Type B pancreatic cell (in vitro differentiated cells): ENCODE measurements at regions not wholly inside any gene's neighbourhood (a gene's known extent, or its start where the extent isn't known, plus 50 kb on each side); places are given as distances from the start of the nearest gene placed in this dataset.

ENCODE experiments used
- DNase-seq: peaks from one replicate; pipeline ENCODE4 v3.0.0; 2021; ENCODE audit warnings: mixed read lengths; ENCODE audit not compliant: unreplicated experiment; ENCODE audit errors: extremely low spot score
- H3K27ac Mint-ChIP-seq: 2 replicates; pipeline ENCODE4 v1.8.0; 2021; ENCODE audit warnings: mild to moderate bottlenecking, mixed read lengths
- H3K27me3 Mint-ChIP-seq: 2 replicates; pipeline ENCODE4 v1.8.0; 2021; ENCODE audit warnings: mixed read lengths
- H3K36me3 Mint-ChIP-seq: 2 replicates; pipeline ENCODE4 v1.8.0; 2021; ENCODE audit warnings: mixed read lengths
- H3K4me1 Mint-ChIP-seq: one replicate; pipeline ENCODE4 v1.8.0; 2021; ENCODE audit warnings: mixed read lengths; ENCODE audit not compliant: unreplicated experiment
- H3K4me3 Mint-ChIP-seq: 2 replicates; pipeline ENCODE4 v1.8.0; 2021; ENCODE audit warnings: mild to moderate bottlenecking, mixed read lengths
- H3K9me3 Mint-ChIP-seq: 2 replicates; pipeline ENCODE4 v1.8.0; 2021; ENCODE audit warnings: mixed read lengths
- CTCF ChIP-seq: fragments of 200-600 bp; sonication (generic); conservative IDR thresholded peaks from 2 replicates; pipeline ENCODE4 v1.5.0; 2021; ENCODE audit warnings: antibody characterized with exemption, mild to moderate bottlenecking

DNA sequence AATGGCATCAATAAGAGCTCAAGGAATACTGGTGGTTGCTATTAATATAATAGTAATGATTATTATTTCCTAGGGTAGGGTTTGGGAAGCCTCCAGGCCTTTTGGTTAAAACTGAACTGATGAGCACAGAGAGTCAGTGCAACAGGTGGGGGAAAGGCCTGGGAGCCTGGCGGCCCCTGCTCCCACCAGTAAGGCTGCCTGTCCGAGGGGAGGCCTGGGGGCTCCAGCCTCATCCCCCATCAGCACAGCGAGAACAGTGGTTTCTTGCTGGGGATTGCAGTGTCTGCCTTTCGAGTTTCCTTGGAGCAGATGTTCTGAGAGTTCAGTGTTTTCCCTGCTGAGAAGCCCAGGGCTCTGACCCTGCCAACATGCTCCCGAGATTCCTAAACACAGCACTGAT lies 340.4 kb downstream of the CDH26 start:
- no peaks in the 10 kb centered on the region for H3K9me3 Mint-ChIP-seq

DNA sequence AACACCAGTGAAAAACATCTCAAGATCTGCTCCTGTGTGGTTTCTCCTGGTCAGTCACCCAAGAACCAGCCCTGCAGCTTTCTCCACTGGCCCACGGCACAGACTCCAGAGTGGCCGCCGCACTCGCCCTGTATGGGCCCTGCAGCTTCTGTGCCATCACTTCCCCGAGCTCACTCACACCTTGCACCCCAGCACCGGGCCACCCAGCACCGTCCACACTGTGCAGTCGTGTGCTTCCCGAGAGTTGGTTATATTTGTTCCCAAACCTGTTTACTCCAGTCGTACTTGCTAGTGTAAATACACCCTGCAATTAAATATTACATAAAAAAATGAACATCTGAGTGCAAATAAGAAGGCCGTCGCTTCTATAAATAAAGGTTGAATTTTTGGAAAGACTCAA lies 341.7 kb downstream of the CDH26 start:
- Mint-ChIP-seq H3K4me1 (peaks cover 7% of the 10 kb centered on the region), H3K27ac (no peak overlapping the region), H3K36me3 (no peaks in the 10 kb centered on the region), H3K4me3 (no peak overlapping the region), H3K27me3 (no peaks in the 10 kb centered on the region), H3K9me3 (no peaks in the 10 kb centered on the region)
- no peak for DNase-seq
- TF ChIP-seq CTCF: no peak

More for the DNA sequence above, 340.4 kb downstream of the CDH26 start:
- H3K36me3 Mint-ChIP-seq: no peaks in the 10 kb centered on the region
- DNase-seq: no peak
- no peak for TF ChIP-seq CTCF
- no peak overlapping the region for H3K27ac Mint-ChIP-seq
- no peaks in the 10 kb centered on the region for H3K27me3 Mint-ChIP-seq
- H3K4me3 Mint-ChIP-seq: no peak overlapping the region
- H3K4me1 Mint-ChIP-seq: peaks cover 7% of the 10 kb centered on the region

- no peaks in the 10 kb centered on the region for H3K36me3 Mint-ChIP-seq
These were observed 342.2 kb downstream of the CDH26 start for GRCh38 chr20:60300374-60300773.

GRCh38 chr20:60302875-60303274 lies 344.7 kb downstream of the CDH26 start:
- Mint-ChIP-seq H3K4me1 (peaks cover 12% of the 10 kb centered on the region), H3K27ac (no peak overlapping the region), H3K4me3 (no peak overlapping the region), H3K36me3 (no peaks in the 10 kb centered on the region), H3K9me3 (no peaks in the 10 kb centered on the region), H3K27me3 (no peaks in the 10 kb centered on the region)
- DNase-seq: no peak
- TF ChIP-seq CTCF: no peak

More at GRCh38 chr20:60300374-60300773, 342.2 kb downstream of the CDH26 start:
- Mint-ChIP-seq H3K4me1 (peaks cover 7% of the 10 kb centered on the region), H3K27me3 (no peaks in the 10 kb centered on the region), H3K9me3 (no peaks in the 10 kb centered on the region), H3K27ac (no peak overlapping the region), H3K4me3 (no peak overlapping the region)
- no peak for TF ChIP-seq CTCF
- no peak for DNase-seq

DNA sequence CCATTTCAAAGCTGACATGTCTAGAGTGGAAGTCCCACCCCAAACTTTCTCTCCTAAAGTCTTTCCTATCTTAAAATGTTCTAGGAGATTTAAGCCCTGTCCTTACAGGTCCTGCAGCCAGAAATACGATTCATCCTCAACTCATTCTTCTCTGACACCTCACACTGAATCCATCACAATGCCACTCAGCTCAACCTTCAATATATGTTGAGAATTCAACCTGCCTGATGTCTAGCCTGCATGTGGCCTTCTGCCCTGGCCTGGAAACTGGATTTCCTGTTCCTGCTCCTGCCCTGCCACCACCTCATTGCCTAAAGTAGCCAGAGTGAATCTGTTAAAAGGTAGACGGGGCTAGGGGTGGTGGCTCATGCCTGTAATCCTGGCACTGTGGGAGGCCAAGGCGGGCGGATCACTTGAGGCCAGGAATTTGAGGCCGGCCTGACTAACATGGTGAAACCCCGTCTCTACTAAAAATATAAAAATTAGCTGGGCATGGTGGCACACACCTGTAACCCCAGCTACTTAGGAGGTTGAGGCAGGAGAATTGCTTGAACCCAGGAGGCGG lies 345.9 kb downstream of the CDH26 start:
- no peak overlapping the region for H3K27ac Mint-ChIP-seq
- no peak for TF ChIP-seq CTCF
- H3K27me3 Mint-ChIP-seq: peaks cover 4% of the 10 kb centered on the region
- no peak overlapping the region for H3K4me3 Mint-ChIP-seq
- H3K9me3 Mint-ChIP-seq: no peaks in the 10 kb centered on the region
- H3K36me3 Mint-ChIP-seq: no peaks in the 10 kb centered on the region
- no peak for DNase-seq
- H3K4me1 Mint-ChIP-seq: peaks cover 7% of the 10 kb centered on the region

- no peak for TF ChIP-seq CTCF
- Mint-ChIP-seq H3K4me1 (peaks cover 7% of the 10 kb centered on the region), H3K4me3 (no peak overlapping the region), H3K27me3 (peaks cover 4% of the 10 kb centered on the region), H3K36me3 (no peaks in the 10 kb centered on the region), H3K9me3 (no peaks in the 10 kb centered on the region), H3K27ac (no peak overlapping the region)
- DNase-seq: no peak
These were observed 346.7 kb downstream of the CDH26 start for GRCh38 chr20:60304931-60305330.
